HG03439 (cell line): ENCODE measurements at regions not wholly inside any gene's neighbourhood (a gene's known extent, or its start where the extent isn't known, plus 50 kb on each side); places are given as distances from the start of the nearest gene placed in this dataset.
"Not testable (repeated sequence)": the region's sequence is repeated elsewhere in the genome, so short reads cannot be mapped to it uniquely, and the experiment has no call there.

Source experiments
- ATAC-seq: cut with Tn5 transposase; IDR thresholded peaks from one replicate; pipeline ENCODE4 v1.9.1; 2021; ENCODE audit warnings: mild to moderate bottlenecking, moderate library complexity; ENCODE audit not compliant: unreplicated experiment

GRCh38 chr10:62585211-62585775 lies 211.1 kb downstream of the ZNF365 start:
- ATAC-seq = no peak

- ATAC-seq = no peak
These were observed 212.8 kb downstream of the ZNF365 start for GRCh38 chr10:62587011-62587410.

GRCh38 chr10:62588116-62588515 lies 213.9 kb downstream of the ZNF365 start:
- no peak for ATAC-seq

- no peak for ATAC-seq
These were observed 214.8 kb upstream of the ADO start for GRCh38 chr10:62589689-62590088.

DNA sequence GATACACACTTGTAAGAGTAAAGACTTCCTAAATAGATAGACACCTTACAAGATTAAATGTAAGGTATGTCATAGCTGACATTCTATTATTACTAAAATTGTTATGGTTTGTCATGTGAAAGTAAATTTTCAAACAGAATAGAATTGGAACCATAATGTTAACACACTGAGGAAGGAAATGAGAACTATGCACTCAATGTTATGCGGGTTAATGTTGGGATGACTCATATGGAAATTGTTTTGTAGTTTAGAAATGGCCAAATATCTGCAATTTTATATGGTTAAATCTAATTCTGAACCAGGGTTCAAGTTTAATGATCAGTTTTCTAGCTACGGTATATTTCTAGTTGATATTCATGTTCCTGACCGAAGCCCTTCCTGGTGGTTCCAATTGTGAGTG lies 214.2 kb upstream of the ADO start:
- ATAC-seq = no peak

DNA sequence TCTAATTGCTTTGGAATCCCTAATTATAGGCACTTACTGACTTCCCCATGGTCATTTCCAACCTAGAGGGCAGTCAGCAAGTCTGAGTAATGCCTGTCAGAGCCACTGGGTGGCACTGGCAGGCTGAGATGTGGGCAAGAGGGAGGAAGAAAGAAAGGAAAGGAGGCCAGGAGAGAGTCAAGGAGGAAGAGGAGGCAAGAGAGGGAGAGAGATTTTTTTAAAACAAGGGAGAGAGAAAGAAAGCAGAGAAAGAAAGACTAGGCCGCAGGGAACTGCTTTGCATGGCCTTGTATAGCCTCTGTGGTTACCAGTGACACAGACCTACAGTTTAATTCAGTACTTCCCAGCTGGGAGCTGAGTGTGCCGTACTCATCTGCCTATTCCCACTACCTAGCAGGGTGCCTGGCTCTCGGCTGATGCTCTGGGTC lies 210.4 kb upstream of the ADO start:
- ATAC-seq = peak; percentile 74

GRCh38 chr10:62597226-62597625 lies 207.3 kb upstream of the ADO start:
- ATAC-seq = no peak

GRCh38 chr10:62599161-62599560 lies 205.4 kb upstream of the ADO start:
- no peak for ATAC-seq

DNA sequence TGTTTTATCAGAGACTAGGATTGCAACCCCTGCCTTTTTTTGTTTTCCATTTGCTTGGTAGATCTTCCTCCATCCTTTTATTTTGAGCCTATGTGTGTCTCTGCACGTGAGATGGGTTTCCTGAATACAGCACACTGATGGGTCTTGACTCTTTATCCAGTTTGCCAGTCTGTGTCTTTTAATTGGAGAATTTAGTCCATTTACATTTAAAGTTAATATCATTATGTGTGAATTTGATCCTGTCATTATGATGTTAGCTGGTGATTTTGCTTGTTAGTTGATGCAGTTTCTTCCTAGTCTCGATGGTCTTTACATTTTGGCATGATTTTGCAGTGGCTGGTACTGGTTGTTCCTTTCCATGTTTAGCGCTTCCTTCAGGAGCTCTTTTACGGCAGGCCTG lies 198.0 kb upstream of the ADO start:
- not testable (repeated sequence) for ATAC-seq

- ATAC-seq = not testable (repeated sequence)
These were observed 196.2 kb upstream of the ADO start for GRCh38 chr10:62608189-62608875.

- peak; percentile 74 for ATAC-seq
These were observed 193.8 kb upstream of the ADO start for GRCh38 chr10:62610649-62611229.

GRCh38 chr10:62613424-62613823 lies 191.1 kb upstream of the ADO start:
- no peak for ATAC-seq

GRCh38 chr10:62613859-62614258 lies 190.7 kb upstream of the ADO start:
- ATAC-seq = no peak

DNA sequence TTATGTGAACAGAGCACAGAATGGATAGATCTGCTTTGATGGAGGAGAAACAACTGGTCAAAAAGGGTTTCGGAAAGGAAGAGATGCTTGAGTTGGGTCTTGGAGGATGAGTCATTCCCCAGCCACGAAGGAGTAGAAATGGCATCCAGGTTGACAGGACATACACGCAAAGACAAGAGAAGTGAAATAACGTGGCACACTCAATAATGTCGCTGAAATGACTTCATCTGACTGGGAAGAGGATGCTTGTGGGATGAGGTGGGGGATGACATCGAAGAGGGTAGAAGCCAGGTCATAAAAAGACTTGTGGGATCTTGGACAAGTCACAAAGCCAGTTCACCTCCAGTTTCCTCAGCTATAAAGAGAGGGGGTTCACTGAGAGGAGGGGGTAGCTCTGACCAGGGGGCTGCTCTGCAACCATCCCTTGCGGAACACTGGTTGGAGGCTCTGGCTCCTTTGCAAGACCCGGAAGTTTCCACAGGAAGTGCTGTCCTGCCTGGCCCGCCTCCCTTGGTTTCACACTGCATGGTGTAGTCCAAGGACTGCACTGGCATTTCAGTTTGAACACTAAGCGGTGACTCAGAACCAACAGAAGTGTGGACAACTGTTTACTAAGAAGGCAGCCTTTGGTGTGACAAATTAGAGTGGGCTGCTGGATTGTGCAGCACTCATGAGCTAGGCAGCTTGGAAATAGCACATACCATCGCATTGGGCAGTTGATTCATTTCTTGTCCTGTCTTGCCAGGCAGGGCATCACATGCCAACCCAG lies 189.9 kb upstream of the ADO start:
- peak; percentile 56 for ATAC-seq

- ATAC-seq = no peak
These were observed 187.5 kb upstream of the ADO start for GRCh38 chr10:62616885-62617590.

- ATAC-seq = no peak
These were observed 186.9 kb upstream of the ADO start for GRCh38 chr10:62617652-62618051.

DNA sequence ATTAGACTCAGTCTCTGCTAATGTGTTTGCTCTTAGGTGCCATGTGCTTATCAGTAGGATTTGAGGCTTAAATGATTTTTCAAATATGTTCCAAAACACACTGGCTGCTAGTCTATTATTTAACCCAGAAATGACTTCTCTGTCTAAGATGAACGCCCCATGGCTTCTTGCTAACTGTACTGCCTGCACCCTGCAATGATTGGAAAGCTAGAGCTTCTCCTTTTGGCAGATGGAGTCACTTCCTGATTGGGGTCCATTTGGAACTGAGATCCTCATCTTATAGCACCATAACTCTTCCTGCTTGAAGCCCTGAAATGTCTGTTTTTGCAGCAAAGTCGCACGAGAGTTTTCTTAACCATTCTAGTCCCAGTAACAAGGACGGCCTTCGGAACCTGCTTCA lies 186.5 kb upstream of the ADO start:
- no peak for ATAC-seq

DNA sequence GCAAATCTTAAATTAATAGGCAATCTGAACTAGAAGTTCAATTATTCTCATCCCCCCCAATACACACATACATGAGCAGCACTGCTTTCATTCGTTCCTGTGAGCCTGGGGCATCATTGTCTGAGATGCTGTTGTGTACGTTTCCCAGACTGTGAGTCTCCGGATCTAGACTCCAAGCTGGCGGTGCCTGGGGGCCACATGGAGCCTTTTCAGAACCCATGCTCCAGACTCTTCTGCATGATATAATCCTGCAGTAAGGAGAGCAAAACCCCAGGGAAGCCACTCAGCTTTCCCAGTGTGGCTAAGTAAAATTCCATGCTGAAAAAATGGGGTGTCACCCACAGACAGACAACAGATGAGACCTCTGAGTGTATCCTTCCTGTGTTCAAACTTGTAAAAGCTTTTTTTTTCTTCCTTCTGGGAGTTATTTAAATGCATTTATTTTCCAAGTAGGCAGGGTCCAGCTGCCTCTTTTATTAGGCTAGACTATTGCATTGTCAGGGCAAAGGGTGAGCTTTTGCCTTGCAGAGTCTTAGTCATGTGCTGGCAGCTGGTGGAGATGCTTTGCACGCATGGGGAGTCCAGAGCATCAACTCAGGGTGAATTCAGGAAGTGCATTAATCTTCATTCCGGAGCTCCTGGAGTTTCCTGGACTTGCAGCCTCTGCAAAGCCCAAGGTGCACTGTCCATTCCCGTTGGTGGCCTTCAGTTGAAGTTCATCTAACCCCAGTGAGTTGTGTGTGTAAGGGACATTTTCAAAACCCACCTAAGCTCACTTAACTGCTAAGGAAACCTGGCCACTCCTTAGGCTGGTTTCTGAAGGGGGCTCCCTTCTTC lies 185.7 kb upstream of the ADO start:
- no peak for ATAC-seq

GRCh38 chr10:62619413-62619738 lies 185.1 kb upstream of the ADO start:
- no peak for ATAC-seq

DNA sequence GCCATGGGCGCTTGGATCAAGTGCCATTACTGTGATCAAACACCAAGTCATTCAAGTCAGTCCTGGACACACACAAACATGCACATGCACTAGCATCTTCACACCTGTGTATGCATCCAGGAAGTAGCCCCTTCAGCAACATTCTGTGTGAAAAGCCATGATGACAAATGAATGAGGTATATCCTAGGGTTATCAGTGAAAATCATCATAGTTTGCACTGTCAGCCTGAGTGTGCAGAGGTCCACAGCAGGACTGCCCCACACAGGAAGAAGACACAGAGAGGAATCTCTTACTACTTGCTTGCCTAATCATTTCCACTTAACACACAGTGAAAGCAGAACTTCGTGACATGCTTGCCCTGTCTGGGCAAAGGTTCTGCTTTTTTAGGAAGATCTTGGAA lies 184.0 kb upstream of the ADO start:
- no peak for ATAC-seq
